ENCODE measurements at regions not wholly inside any gene's neighbourhood (a gene's known extent, or its start where the extent isn't known, plus 50 kb on each side); places are given as distances from the start of the nearest gene placed in this dataset.
A peak's percentile ranks its signal among the peaks of the same experiment; 100 is the strongest.
"Not testable (repeated sequence)": the region's sequence is repeated elsewhere in the genome, so short reads cannot be mapped to it uniquely, and the experiment has no call there.

DNA sequence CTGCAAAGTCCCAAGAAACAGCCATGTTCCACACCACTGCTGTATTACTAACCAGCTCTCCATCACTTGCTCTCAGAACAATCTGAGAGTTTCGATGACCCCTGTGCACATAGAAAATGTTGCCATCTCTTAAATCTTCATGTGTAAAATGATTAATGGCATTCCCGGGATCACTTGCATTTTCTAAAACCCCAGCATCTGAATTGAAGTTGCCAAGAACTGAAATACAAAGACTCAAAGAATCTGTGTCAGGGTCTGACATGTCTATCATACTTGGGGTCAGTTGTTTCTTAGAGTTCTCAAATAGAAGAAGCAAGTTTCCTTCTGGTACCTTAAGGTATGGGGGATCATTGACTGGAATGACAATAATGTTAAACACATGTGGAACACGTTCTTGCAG lies 115.1 kb downstream of the ESM1 start:
- Mint-ChIP-seq H3K27me3 (ENCODE audit: unreplicated experiment) (no peaks in the 10 kb centered on the region), H3K9me3 (ENCODE audit: unreplicated experiment) (no peaks in the 10 kb centered on the region), H3K36me3 (ENCODE audit: low read depth, unreplicated experiment) (no peaks in the 10 kb centered on the region), H3K27ac (ENCODE audit: unreplicated experiment) (no peak overlapping the region), H3K4me3 (ENCODE audit: unreplicated experiment) (no peak overlapping the region), H3K4me1 (ENCODE audit: unreplicated experiment) (no peaks in the 10 kb centered on the region)
- DNase-seq (ENCODE audit: low spot score) = no peak
- no peak for TF ChIP-seq CTCF (IDR thresholded peaks at IDR 0.05; ENCODE audit: unreplicated experiment)

GRCh38 chr5:54869691-54870090 lies 115.7 kb downstream of the ESM1 start:
- H3K4me1 Mint-ChIP-seq (ENCODE audit: unreplicated experiment) = no peaks in the 10 kb centered on the region
- no peak for TF ChIP-seq CTCF (IDR thresholded peaks at IDR 0.05; ENCODE audit: unreplicated experiment)
- H3K36me3 Mint-ChIP-seq (ENCODE audit: low read depth, unreplicated experiment) = no peaks in the 10 kb centered on the region
- no peaks in the 10 kb centered on the region for H3K27me3 Mint-ChIP-seq (ENCODE audit: unreplicated experiment)
- no peak for DNase-seq (ENCODE audit: low spot score)
- H3K27ac Mint-ChIP-seq (ENCODE audit: unreplicated experiment) = no peak overlapping the region
- H3K4me3 Mint-ChIP-seq (ENCODE audit: unreplicated experiment) = no peak overlapping the region
- H3K9me3 Mint-ChIP-seq (ENCODE audit: unreplicated experiment) = no peaks in the 10 kb centered on the region

DNA sequence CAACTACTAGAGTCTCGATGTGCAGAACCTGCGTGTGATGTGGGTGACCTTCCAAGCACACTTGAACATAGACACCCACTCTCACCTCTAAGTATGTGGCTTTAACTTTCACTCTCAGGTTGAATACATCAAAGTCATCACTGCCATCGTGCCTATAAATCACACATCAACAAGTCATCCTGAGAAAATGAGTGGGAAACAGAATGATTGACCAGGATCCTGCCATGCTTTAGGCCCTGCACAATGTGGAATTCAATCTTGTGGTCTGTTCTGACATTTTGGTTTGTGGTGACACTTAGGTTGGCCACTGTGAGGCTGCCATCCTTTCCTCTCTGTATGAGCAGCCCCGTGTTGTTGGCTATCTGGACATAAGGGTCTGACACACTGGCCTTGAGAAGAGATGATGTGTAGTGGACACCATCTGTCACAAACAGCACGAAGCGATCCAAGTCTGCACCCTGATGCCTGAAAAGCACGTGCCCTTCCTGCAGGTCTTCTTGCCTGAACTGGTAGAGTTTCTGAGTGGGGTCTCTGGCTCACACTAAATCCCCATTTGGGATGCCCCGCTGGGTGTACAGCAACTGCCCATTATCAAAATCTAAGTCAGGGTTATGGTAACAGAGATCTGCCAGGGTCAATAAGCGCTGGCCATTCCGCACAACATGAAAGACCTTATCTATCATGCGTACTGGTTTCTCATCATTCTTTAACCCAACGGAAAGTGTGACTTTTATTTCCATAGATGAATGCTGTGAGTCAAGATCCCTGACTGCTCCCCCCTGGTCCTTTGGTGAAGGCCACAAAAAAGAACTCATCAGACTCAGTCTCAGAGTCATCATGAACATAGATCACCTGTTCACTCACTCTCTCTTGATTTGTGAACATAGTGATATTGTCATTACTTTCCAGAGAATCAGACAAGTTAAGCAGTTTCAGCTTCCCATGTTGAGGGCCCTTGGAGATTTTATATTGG lies 116.6 kb downstream of the ESM1 start:
- Mint-ChIP-seq H3K27me3 (ENCODE audit: unreplicated experiment) (no peaks in the 10 kb centered on the region), H3K9me3 (ENCODE audit: unreplicated experiment) (no peaks in the 10 kb centered on the region), H3K4me1 (ENCODE audit: unreplicated experiment) (no peaks in the 10 kb centered on the region), H3K4me3 (ENCODE audit: unreplicated experiment) (no peak overlapping the region), H3K27ac (ENCODE audit: unreplicated experiment) (no peak overlapping the region), H3K36me3 (ENCODE audit: low read depth, unreplicated experiment) (no peaks in the 10 kb centered on the region)
- no peak for DNase-seq (ENCODE audit: low spot score)
- TF ChIP-seq CTCF (IDR thresholded peaks at IDR 0.05; ENCODE audit: unreplicated experiment) = no peak

DNA sequence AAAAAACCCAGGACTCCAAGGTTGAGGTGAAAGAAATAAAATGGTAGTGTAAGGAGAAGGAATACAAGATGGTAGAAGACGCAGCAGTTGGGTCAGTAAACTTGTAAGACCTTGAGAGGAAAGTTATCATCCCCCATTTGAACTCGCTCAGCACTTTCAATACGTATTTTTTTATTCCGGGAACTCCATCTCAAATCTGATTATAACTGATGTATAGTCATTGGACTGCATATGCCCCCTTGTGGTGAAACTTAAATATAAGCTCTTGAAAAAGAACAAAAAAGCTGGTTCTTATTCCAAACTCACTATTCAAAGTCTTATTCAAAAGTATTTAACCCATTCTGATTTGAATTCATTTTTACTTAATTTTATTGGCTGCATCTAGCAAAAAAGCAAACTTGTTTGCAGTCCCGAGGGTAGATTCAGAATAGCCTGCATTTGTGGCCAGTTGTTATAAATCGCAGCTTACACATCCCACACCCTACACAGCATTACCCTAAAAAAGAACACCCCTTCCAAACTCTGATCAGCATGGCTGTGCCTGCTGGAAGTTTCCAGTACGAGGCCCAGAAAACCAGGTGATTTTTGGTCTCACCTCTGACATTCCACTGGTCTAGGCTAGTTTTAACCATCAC lies 118.0 kb downstream of the ESM1 start:
- Mint-ChIP-seq H3K9me3 (ENCODE audit: unreplicated experiment) (no peaks in the 10 kb centered on the region), H3K27me3 (ENCODE audit: unreplicated experiment) (no peaks in the 10 kb centered on the region), H3K27ac (ENCODE audit: unreplicated experiment) (no peak overlapping the region), H3K4me3 (ENCODE audit: unreplicated experiment) (no peak overlapping the region), H3K36me3 (ENCODE audit: low read depth, unreplicated experiment) (no peaks in the 10 kb centered on the region), H3K4me1 (ENCODE audit: unreplicated experiment) (no peaks in the 10 kb centered on the region)
- peak; percentile 89 for TF ChIP-seq CTCF (IDR thresholded peaks at IDR 0.05; ENCODE audit: unreplicated experiment)
- DNase-seq (ENCODE audit: low spot score) = no peak

- DNase-seq (ENCODE audit: low spot score); H3K27ac Mint-ChIP-seq (ENCODE audit: unreplicated experiment); H3K9me3 Mint-ChIP-seq (ENCODE audit: unreplicated experiment); H3K4me3 Mint-ChIP-seq (ENCODE audit: unreplicated experiment); H3K27me3 Mint-ChIP-seq (ENCODE audit: unreplicated experiment); H3K4me1 Mint-ChIP-seq (ENCODE audit: unreplicated experiment); H3K36me3 Mint-ChIP-seq (ENCODE audit: low read depth, unreplicated experiment): not testable (repeated sequence)
Measured at GRCh38 chr5:54864911-54865515, 120.4 kb downstream of the ESM1 start.

Data from endothelial cell (in vitro differentiated cells).